H1 (cell line): ENCODE measurements at regions not wholly inside any gene's neighbourhood (a gene's known extent, or its start where the extent isn't known, plus 50 kb on each side); places are given as distances from the start of the nearest gene placed in this dataset.

Experiments
- CTCF ChIA-PET: fragments of 300-600 bp; sonication (Branson Sonifier 250); formaldehyde crosslinking; loops from one replicate; lab custom pipeline; 2021; ENCODE audit not compliant: partially characterized antibody; lab: Charles Lee
- POLR2A ChIA-PET: fragments of 300-600 bp; sonication (Branson Sonifier 250); formaldehyde crosslinking; loops from one replicate; lab custom pipeline; 2021; ENCODE audit warnings: inconsistent platforms; ENCODE audit not compliant: partially characterized antibody; lab: Charles Lee
- DNase-seq, 2 experiments: peaks; one replicate each; pipeline versions ENCODE4 v3.0.0 to v3.0.0-alpha.2; 2010 to 2022; ENCODE audit warnings: low spot score in 2 of 2, low read depth in 1 of 2, mixed read lengths in 1 of 2
- FAIRE-seq: peaks from 2 replicates; lab custom pipeline; 2011; peaks lifted over from hg19 to GRCh38; lab: Jason Lieb, UNC
- H2AFZ ChIP-seq: 2 replicates; pipeline ENCODE4 v1.8.1; 2012; ENCODE audit warnings: low read length, inconsistent platforms
- H2AK5ac ChIP-seq: 2 replicates; pipeline ENCODE4 v1.6.1; 2013; ENCODE audit warnings: low read depth, low read length
- H2BK120ac ChIP-seq: replicated peaks from 2 replicates; pipeline ENCODE3; 2013; ENCODE audit warnings: low read depth, low read length, inconsistent platforms
- H2BK12ac ChIP-seq: 2 replicates; pipeline ENCODE4 v1.6.1; 2013; ENCODE audit warnings: low read depth, low read length
- H2BK15ac ChIP-seq: 2 replicates; pipeline ENCODE4 v1.6.1; 2013; ENCODE audit warnings: low read length
- H2BK20ac ChIP-seq: 2 replicates; pipeline ENCODE4 v1.6.1; 2013; ENCODE audit warnings: low read length
- H2BK5ac ChIP-seq: 2 replicates; pipeline ENCODE4 v1.6.1; 2013; ENCODE audit warnings: low read depth, low read length
- H3K14ac ChIP-seq: 2 replicates; pipeline ENCODE4 v1.6.1; 2013; ENCODE audit warnings: inconsistent platforms; ENCODE audit not compliant: insufficient read length
- H3K18ac ChIP-seq: 2 replicates; pipeline ENCODE4 v1.6.1; 2013; ENCODE audit warnings: low read length; ENCODE audit errors: extremely low read depth
- H3K23ac ChIP-seq: 2 replicates; pipeline ENCODE4 v1.6.1; 2013; ENCODE audit warnings: inconsistent platforms; ENCODE audit not compliant: insufficient read length
- H3K23me2 ChIP-seq: 2 replicates; pipeline ENCODE4 v1.6.1; 2013; ENCODE audit warnings: low read depth, low read length
- H3K27ac ChIP-seq: 2 replicates; pipeline ENCODE4 v1.6.1; 2011; ENCODE audit warnings: low read depth, low read length, inconsistent platforms
- H3K27me3 ChIP-seq, 4 experiments: replicated peaks in 1 of 4; 1 replicate in 1 of 4; 2 replicates in 3 of 4; pipeline versions ENCODE4 v1.6.1 to v1.8.1; 2011 to 2013; ENCODE audit warnings: low read length in 3 of 4, mild to moderate bottlenecking in 3 of 4, inconsistent platforms in 2 of 4, mixed read lengths in 2 of 4, moderate library complexity in 1 of 4; ENCODE audit not compliant: control insufficient read depth in 3 of 4, insufficient read depth in 3 of 4; ENCODE audit errors: extremely low read depth in 1 of 4
- H3K36me3 ChIP-seq, 4 experiments: 2 replicates each; pipeline versions ENCODE4 v1.6.1 to v1.8.1; 2011 to 2013; ENCODE audit warnings: mild to moderate bottlenecking in 4 of 4, low read length in 3 of 4, moderate library complexity in 2 of 4, control low read depth in 1 of 4, inconsistent platforms in 1 of 4; ENCODE audit not compliant: insufficient read depth in 4 of 4, control insufficient read depth in 2 of 4
- H3K4ac ChIP-seq: replicated peaks from 2 replicates; pipeline ENCODE3; 2013; ENCODE audit warnings: low read length, low read depth, mixed read lengths, inconsistent platforms; ENCODE audit not compliant: insufficient read length
- H3K4me1 ChIP-seq, 4 experiments: replicated peaks in 1 of 4; 1 replicate in 1 of 4; 2 replicates in 3 of 4; pipeline versions ENCODE4 v1.6.1 to v1.8.1; 2011 to 2013; ENCODE audit warnings: low read length in 3 of 4, inconsistent platforms in 2 of 4, mixed read lengths in 1 of 4; ENCODE audit not compliant: insufficient read depth in 4 of 4, control insufficient read depth in 3 of 4
- H3K4me2 ChIP-seq, 2 experiments: 2 replicates each; pipeline versions ENCODE4 v1.6.1 to v1.8.1; 2011 to 2013; ENCODE audit warnings: low read depth in 2 of 2, low read length in 2 of 2, control low read depth in 1 of 2, inconsistent platforms in 1 of 2, mild to moderate bottlenecking in 1 of 2; ENCODE audit not compliant: insufficient read depth in 1 of 2
- H3K4me3 ChIP-seq, 4 experiments: fragments of 200-600, 300-600 bp in 1 of 4; sonication (generic), shearing (Covaris generic), sonication (Bioruptor Twin) in 1 of 4; 2 replicates each; pipeline versions ENCODE4 v1.5.1 to v1.8.1; 2011 to 2016; ENCODE audit warnings: low read length in 4 of 4, low read depth in 3 of 4, control low read depth in 2 of 4, inconsistent platforms in 2 of 4, mild to moderate bottlenecking in 2 of 4, mixed read lengths in 1 of 4, moderate library complexity in 1 of 4; ENCODE audit not compliant: insufficient read depth in 2 of 4; ENCODE audit errors: extremely low read depth in 1 of 4
- H3K56ac ChIP-seq: replicated peaks from 2 replicates; pipeline ENCODE3; 2013; ENCODE audit warnings: low read depth, mild to moderate bottlenecking, mixed read lengths, low read length, inconsistent platforms; ENCODE audit not compliant: insufficient read length
- H3K79me1 ChIP-seq: 2 replicates; pipeline ENCODE4 v1.6.1; 2013; ENCODE audit warnings: low read depth, low read length, control low read depth
- H3K79me2 ChIP-seq, 2 experiments: 2 replicates each; pipeline versions ENCODE4 v1.6.1 to v1.8.1; 2012 to 2013; ENCODE audit warnings: low read length in 2 of 2, mild to moderate bottlenecking in 2 of 2, inconsistent platforms in 1 of 2; ENCODE audit not compliant: insufficient read depth in 2 of 2, control insufficient read depth in 1 of 2
- H3K9ac ChIP-seq, 4 experiments: replicated peaks in 1 of 4; 1 replicate in 1 of 4; 2 replicates in 3 of 4; pipeline versions ENCODE4 v1.6.1 to v1.8.1; 2011 to 2013; ENCODE audit warnings: low read depth in 3 of 4, low read length in 3 of 4, control low read depth in 2 of 4, mild to moderate bottlenecking in 2 of 4, moderate library complexity in 2 of 4, inconsistent platforms in 1 of 4; ENCODE audit errors: extremely low read depth in 1 of 4
- H3K9me3 ChIP-seq, 2 experiments: 2 replicates each; pipeline versions ENCODE4 v1.6.1 to v1.8.1; 2012 to 2013; ENCODE audit warnings: mild to moderate bottlenecking in 2 of 2, moderate library complexity in 2 of 2, control low read depth in 1 of 2, inconsistent platforms in 1 of 2, low read depth in 1 of 2, low read length in 1 of 2, mixed read lengths in 1 of 2; ENCODE audit not compliant: insufficient read depth in 2 of 2
- H4K20me1 ChIP-seq, 2 experiments: replicated peaks in 1 of 2; 2 replicates each; pipeline versions ENCODE3 to v1.8.1; 2011 to 2013; ENCODE audit warnings: inconsistent platforms in 2 of 2, low read length in 2 of 2, mild to moderate bottlenecking in 1 of 2; ENCODE audit not compliant: insufficient read depth in 2 of 2, control insufficient read depth in 1 of 2
- H4K5ac ChIP-seq: 2 replicates; pipeline ENCODE4 v1.6.1; 2013; ENCODE audit warnings: low read length, low read depth, mixed read lengths, inconsistent platforms; ENCODE audit not compliant: insufficient read length
- H4K8ac ChIP-seq: 2 replicates; pipeline ENCODE4 v1.8.0; 2013; ENCODE audit warnings: mild to moderate bottlenecking, moderate library complexity, low read length, inconsistent platforms; ENCODE audit not compliant: insufficient read depth; ENCODE audit errors: extremely low read depth
- H4K91ac ChIP-seq: replicated peaks from 2 replicates; pipeline ENCODE3; 2013; ENCODE audit warnings: low read length, mixed read lengths, inconsistent platforms; ENCODE audit not compliant: insufficient read length
- BACH1 ChIP-seq: IDR thresholded peaks from 2 replicates; pipeline ENCODE4 v1.6.1; 2012; ENCODE audit warnings: low read length, improper control_type of control experiment
- CBX8 ChIP-seq: fragments of 300-800, 300-1000 bp; sonication (generic); IDR thresholded peaks from 2 replicates; pipeline ENCODE4 v1.7.1; 2016; ENCODE audit warnings: low read depth, low read length, borderline replicate concordance
- CHD1 ChIP-seq: IDR thresholded peaks from 2 replicates; pipeline ENCODE4 v1.6.1; 2012; ENCODE audit warnings: low read depth, low read length, improper control_type of control experiment
- FOSL1 ChIP-seq: IDR thresholded peaks from 2 replicates; pipeline ENCODE4 v1.6.1; 2011; ENCODE audit warnings: mild to moderate bottlenecking, low read depth, low read length, moderate library complexity; ENCODE audit not compliant: insufficient read depth
- KDM5A ChIP-seq: fragments of 200-600 bp; IDR thresholded peaks from 2 replicates; pipeline ENCODE4 v1.7.1; 2012; ENCODE audit warnings: mild to moderate bottlenecking, low read length, inconsistent platforms, mixed read lengths
- SAP30 ChIP-seq: fragments of 300-600 bp; sonication (generic); IDR thresholded peaks from 2 replicates; pipeline ENCODE4 v1.7.1; 2012; ENCODE audit warnings: low read length, moderate library complexity, mild to moderate bottlenecking, inconsistent platforms; ENCODE audit not compliant: insufficient read depth, insufficient replicate concordance
- SIN3A ChIP-seq, 2 experiments: IDR thresholded peaks in 1 of 2; conservative IDR thresholded peaks in 1 of 2; 2 replicates each; pipeline ENCODE4 v1.6.1; 2011 to 2012; ENCODE audit warnings: low read length in 2 of 2, improper control_type of control experiment in 1 of 2, low read depth in 1 of 2, mild to moderate bottlenecking in 1 of 2
- SIX5 ChIP-seq: IDR thresholded peaks from 2 replicates; pipeline ENCODE4 v1.6.1; 2011; ENCODE audit warnings: mild to moderate bottlenecking, low read depth, low read length
- YY1 ChIP-seq: IDR thresholded peaks from 2 replicates; pipeline ENCODE4 v1.6.1; 2011; ENCODE audit warnings: low read depth, mild to moderate bottlenecking, low read length
- WGBS, 2 experiments: shearing (Covaris generic) in 1 of 2; methylation state at CpG; one replicate each; pipeline versions ENCODE4 v1.1.6 to v1.1.7; 2013 to 2015; ENCODE audit warnings: low lambda C conversion rate in 2 of 2, mixed read lengths in 2 of 2, inconsistent platforms in 1 of 2, low coverage in 1 of 2, missing lambda C conversion rate in 1 of 2; ENCODE audit not compliant: insufficient replicate concordance in 2 of 2, insufficient coverage in 1 of 2, insufficient read length in 1 of 2; ENCODE audit errors: extremely low coverage in 1 of 2, missing lambda C conversion rate in 1 of 2; 5-methylcytosine and 5-hydroxymethylcytosine counted together

DNA sequence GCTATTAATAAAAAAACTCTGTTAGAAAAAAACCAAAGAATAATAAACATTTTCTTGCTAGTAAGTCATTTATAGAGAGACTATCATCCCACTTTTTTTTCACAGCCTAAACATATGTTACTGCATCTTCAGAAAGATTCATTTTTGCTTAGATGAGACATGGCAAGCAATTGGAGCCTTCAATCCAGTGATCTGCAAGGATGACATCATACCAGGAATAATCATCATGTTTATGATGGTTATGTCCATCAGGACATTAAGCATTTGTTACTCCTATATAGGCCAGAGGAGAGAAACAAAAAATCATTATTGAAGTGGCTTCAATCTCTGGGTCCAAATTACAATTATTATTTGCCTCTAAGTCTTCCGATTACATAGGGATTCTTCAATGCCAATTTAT is 626.3 kb upstream of the CCNG1 start (continued):
- no peak for TF ChIP-seq YY1

- Histone ChIP-seq H3K4me2 (no peak overlapping the region), H4K20me1 (no peaks in the 10 kb centered on the region), H3K4me3 (no peak overlapping the region), H2AK5ac (no peak overlapping the region), H2AFZ (peak overlapping the region; percentile 34), H3K56ac (no peak overlapping the region), H3K4me1 (no peaks in the 10 kb centered on the region), H3K79me1 (no peaks in the 10 kb centered on the region), H3K27me3 (peaks cover 0 to 1% (median 0%) of the 10 kb centered on the region in 4 experiments; a peak in 1 of 7 replicates), H3K14ac (no peak overlapping the region), H4K5ac (no peak overlapping the region), H4K91ac (no peak overlapping the region), H2BK5ac (no peak overlapping the region), H2BK12ac (no peak overlapping the region), H3K27ac (no peak overlapping the region), H2BK15ac (no peak overlapping the region), H3K9ac (no peak overlapping the region), H3K79me2 (no peaks in the 10 kb centered on the region), H2BK20ac (no peak overlapping the region), H2BK120ac (no peak overlapping the region), H3K36me3 (no peaks in the 10 kb centered on the region), H3K23ac (no peak overlapping the region), H3K4ac (no peak overlapping the region), H3K18ac (no peak overlapping the region), H3K9me3 (no peaks in the 10 kb centered on the region), H4K8ac (no peak overlapping the region), H3K23me2 (no peaks in the 10 kb centered on the region)
- CTCF ChIA-PET, result interaction anchor here (0.7 kb wide), 1 partner anchor 211 kb away, joined by 4 read pairs; no protein-coding TSS in a partner anchor
- FAIRE-seq (no peak), DNase-seq (no peak)
- 93% methylated on average over 2 of the region's 2 CpGs; no CpG with 5 or more reads in 1 of the 2 experiments for WGBS, 2 experiments
- POLR2A ChIA-PET, result no interaction called here
- TF ChIP-seq SIX5, result no peak
- TF ChIP-seq FOSL1, result no peak
- TF ChIP-seq KDM5A, result no peak
- no peak for TF ChIP-seq CBX8
- no peak for TF ChIP-seq SAP30
- no peak for TF ChIP-seq BACH1
- TF ChIP-seq CHD1, result no peak
- TF ChIP-seq SIN3A (conservative IDR thresholded peaks at IDR 0.05 in 1 of 2, IDR thresholded peaks at IDR 0.05 in 1 of 2; ENCODE audit: low read depth in 1 of 2, low read length in 2 of 2), result no peak
Observed at GRCh38 chr5:162816816-162817215, 620.6 kb upstream of the CCNG1 start.
